Mesenchymal stem cell (in vitro differentiated cells and primary cell): ENCODE measurements at regions not wholly inside any gene's neighbourhood (a gene's known extent, or its start where the extent isn't known, plus 50 kb on each side); places are given as distances from the start of the nearest gene placed in this dataset.

Source experiments
- DNase-seq: peaks from one replicate; pipeline ENCODE4 v3.0.0-alpha.2; 2013
- H2AFZ ChIP-seq: one replicate; pipeline ENCODE4 v1.6.1; 2013; ENCODE audit warnings: low read depth, mild to moderate bottlenecking, control low read depth, inconsistent platforms, low read length, moderate library complexity
- H2AK5ac ChIP-seq: 2 replicates; pipeline ENCODE4 v1.6.1; 2013; ENCODE audit warnings: low read length, moderate library complexity, mild to moderate bottlenecking, inconsistent platforms; ENCODE audit not compliant: severe bottlenecking
- H2BK120ac ChIP-seq: one replicate; pipeline ENCODE4 v1.6.1; 2013; ENCODE audit warnings: low read depth, mild to moderate bottlenecking, inconsistent platforms, low read length, moderate library complexity
- H2BK12ac ChIP-seq, 2 experiments: one replicate each; pipeline ENCODE4 v1.6.1; 2013; ENCODE audit warnings: inconsistent platforms in 2 of 2, low read length in 2 of 2, mild to moderate bottlenecking in 2 of 2, moderate library complexity in 2 of 2, control low read depth in 1 of 2
- H2BK15ac ChIP-seq: one replicate; pipeline ENCODE4 v1.6.1; 2013; ENCODE audit warnings: mild to moderate bottlenecking, low read depth, inconsistent platforms; ENCODE audit not compliant: poor library complexity, severe bottlenecking
- H2BK5ac ChIP-seq: 2 replicates; pipeline ENCODE4 v1.6.1; 2013; ENCODE audit warnings: low read depth, mild to moderate bottlenecking, low read length, control low read depth, inconsistent platforms; ENCODE audit not compliant: poor library complexity, severe bottlenecking
- H3K14ac ChIP-seq, 2 experiments: one replicate each; pipeline ENCODE4 v1.6.1; 2013; ENCODE audit warnings: inconsistent platforms in 2 of 2, low read length in 2 of 2, control low read depth in 1 of 2, mild to moderate bottlenecking in 1 of 2, moderate library complexity in 1 of 2
- H3K18ac ChIP-seq, 2 experiments: one replicate each; pipeline ENCODE4 v1.6.1; 2013; ENCODE audit warnings: inconsistent platforms in 2 of 2, low read length in 2 of 2, control low read depth in 1 of 2, low read depth in 1 of 2, mild to moderate bottlenecking in 1 of 2
- H3K23ac ChIP-seq, 2 experiments: one replicate each; pipeline ENCODE4 v1.6.1; 2013; ENCODE audit warnings: inconsistent platforms in 2 of 2, low read length in 2 of 2, mild to moderate bottlenecking in 2 of 2, moderate library complexity in 2 of 2, control low read depth in 1 of 2
- H3K27ac ChIP-seq: 2 replicates; pipeline ENCODE4 v1.5.1; 2013; ENCODE audit warnings: mild to moderate bottlenecking, moderate library complexity, low read length, control low read depth, inconsistent platforms; ENCODE audit not compliant: poor library complexity, severe bottlenecking
- H3K27me3 ChIP-seq, 2 experiments: 2 replicates each; pipeline versions ENCODE4 v1.6.1 to v1.7.0; 2013; ENCODE audit warnings: low read length in 2 of 2, mild to moderate bottlenecking in 2 of 2, moderate library complexity in 2 of 2, control low read depth in 1 of 2, inconsistent platforms in 1 of 2; ENCODE audit not compliant: control insufficient read depth in 1 of 2, insufficient read depth in 1 of 2
- H3K36me3 ChIP-seq, 2 experiments: 2 replicates each; pipeline versions ENCODE4 v1.6.1 to v1.7.0; 2013; ENCODE audit warnings: low read length in 2 of 2, control low read depth in 1 of 2, inconsistent platforms in 1 of 2, low read depth in 1 of 2, mild to moderate bottlenecking in 1 of 2; ENCODE audit not compliant: insufficient read depth in 2 of 2, control insufficient read depth in 1 of 2
- H3K4ac ChIP-seq, 2 experiments: one replicate each; pipeline ENCODE4 v1.6.1; 2013; ENCODE audit warnings: inconsistent platforms in 2 of 2, low read length in 2 of 2, mild to moderate bottlenecking in 2 of 2, moderate library complexity in 2 of 2, control low read depth in 1 of 2, low read depth in 1 of 2
- H3K4me1 ChIP-seq: 2 replicates; pipeline ENCODE4 v1.6.1; 2013; ENCODE audit warnings: low read depth, low read length, control low read depth; ENCODE audit not compliant: control insufficient read depth, insufficient read depth
- H3K4me2 ChIP-seq: 2 replicates; pipeline ENCODE4 v1.6.1; 2013; ENCODE audit warnings: low read length, mild to moderate bottlenecking, inconsistent platforms; ENCODE audit not compliant: poor library complexity, severe bottlenecking
- H3K4me3 ChIP-seq, 2 experiments: 2 replicates each; pipeline versions ENCODE4 v1.5.1 to v1.7.0; 2013; ENCODE audit warnings: low read length in 2 of 2, mild to moderate bottlenecking in 2 of 2, control low read depth in 1 of 2, low read depth in 1 of 2; ENCODE audit not compliant: insufficient read depth in 1 of 2
- H3K79me1 ChIP-seq: replicated peaks from 2 replicates; pipeline ENCODE4 v1.6.1; 2013; ENCODE audit warnings: mild to moderate bottlenecking, control low read depth, low read length, inconsistent platforms; ENCODE audit not compliant: poor library complexity, severe bottlenecking
- H3K9ac ChIP-seq: 2 replicates; pipeline ENCODE4 v1.7.0; 2013; ENCODE audit warnings: mild to moderate bottlenecking, low read length, moderate library complexity
- H3K9me3 ChIP-seq: 2 replicates; pipeline ENCODE4 v1.7.0; 2013; ENCODE audit warnings: mild to moderate bottlenecking, low read length; ENCODE audit not compliant: control insufficient read depth
- H4K8ac ChIP-seq: one replicate; pipeline ENCODE4 v1.6.1; 2013; ENCODE audit warnings: inconsistent platforms, mild to moderate bottlenecking, low read length, moderate library complexity
- H4K91ac ChIP-seq: one replicate; pipeline ENCODE4 v1.6.1; 2013; ENCODE audit warnings: mild to moderate bottlenecking, low read length, inconsistent platforms
- WGBS: methylation state at CpG from one replicate; pipeline ENCODE4 v1.1.7; 2013; ENCODE audit warnings: mixed read lengths; 5-methylcytosine and 5-hydroxymethylcytosine counted together

- Histone ChIP-seq H3K27ac (no peak overlapping the region), H2BK5ac (no peak overlapping the region), H3K9me3 (peaks cover 3% of the 10 kb centered on the region), H2AFZ (no peak overlapping the region), H2BK15ac (no peak overlapping the region), H4K8ac (peak overlapping the region; percentile 60), H2AK5ac (no peak overlapping the region), H3K18ac (no peak overlapping the region), H3K23ac (no peak overlapping the region), H3K79me1 (no peaks in the 10 kb centered on the region), H3K4me3 (no peak overlapping the region), H3K4me2 (no peak overlapping the region), H3K36me3 (no peaks in the 10 kb centered on the region), H2BK120ac (no peak overlapping the region), H3K4me1 (no peaks in the 10 kb centered on the region), H3K4ac (no peak overlapping the region), H3K14ac (no peak overlapping the region), H3K27me3 (no peaks in the 10 kb centered on the region), H3K9ac (no peak overlapping the region), H4K91ac (no peak overlapping the region), H2BK12ac (no peak overlapping the region)
- WGBS: 96% methylated on average over 4 of the region's 4 CpGs
- no peak for DNase-seq
Measured at GRCh38 chr21:35178098-35178497, 129.0 kb upstream of the RUNX1 start.

DNA sequence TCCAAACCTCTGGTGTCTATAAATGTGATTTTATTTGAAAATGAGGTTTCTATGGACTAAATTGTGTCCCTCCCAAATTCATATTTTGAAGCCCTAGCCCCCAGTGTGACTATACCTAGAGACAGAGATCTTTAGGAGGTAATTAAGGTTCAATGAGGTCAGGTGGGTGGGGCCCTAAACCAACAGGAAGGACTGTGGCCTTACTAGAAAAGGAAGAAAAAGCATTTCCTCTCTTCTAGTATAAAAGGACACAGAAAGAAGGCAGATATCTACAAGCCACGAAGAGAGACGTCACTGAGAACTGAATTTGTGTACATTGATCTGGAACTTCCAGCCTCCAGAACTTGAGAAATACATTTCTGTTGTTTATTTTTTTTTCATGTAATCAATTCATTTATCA, 123.1 kb upstream of the RUNX1 start:
- Histone ChIP-seq H3K9me3 (peaks cover 3% of the 10 kb centered on the region), H4K91ac (no peak overlapping the region), H3K14ac (no peak overlapping the region), H3K27ac (no peak overlapping the region), H2BK5ac (no peak overlapping the region), H2BK12ac (no peak overlapping the region), H3K23ac (no peak overlapping the region), H2BK15ac (no peak overlapping the region), H3K4me2 (no peak overlapping the region), H3K79me1 (no peaks in the 10 kb centered on the region), H2BK120ac (no peak overlapping the region), H3K9ac (no peak overlapping the region), H3K4me1 (no peaks in the 10 kb centered on the region), H3K4ac (no peak overlapping the region), H2AK5ac (no peak overlapping the region), H3K36me3 (no peaks in the 10 kb centered on the region), H3K27me3 (no peaks in the 10 kb centered on the region), H4K8ac (no peak overlapping the region), H3K4me3 (no peak overlapping the region), H2AFZ (no peak overlapping the region), H3K18ac (peak overlapping the region in 1 of 2 experiments; percentile 40)
- DNase-seq: no peak
- WGBS: no CpG with 5 or more reads among the region's 2 CpGs

DNA sequence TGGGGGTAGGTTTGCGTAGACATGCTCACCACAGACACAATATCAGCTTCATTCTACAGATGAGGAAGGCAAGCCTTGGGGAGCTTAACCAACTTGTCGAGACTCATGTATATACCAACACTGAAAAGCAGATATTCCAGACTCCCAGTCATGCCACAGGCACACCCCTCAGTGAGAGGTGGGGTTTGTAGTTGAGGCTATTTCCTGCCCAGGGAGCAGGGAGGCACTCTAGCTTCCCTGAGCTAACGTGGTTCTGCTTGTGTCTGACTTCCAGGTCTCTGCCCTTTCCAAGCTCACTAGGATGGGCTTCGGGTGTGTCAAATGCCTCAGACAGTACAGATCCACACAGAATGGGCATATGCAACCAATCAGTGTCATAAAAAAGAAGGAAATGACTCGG, 122.3 kb upstream of the RUNX1 start:
- no peak overlapping the region for H3K27ac ChIP-seq
- no peaks in the 10 kb centered on the region for H3K27me3 ChIP-seq
- no peak overlapping the region for H4K91ac ChIP-seq
- no peak overlapping the region for H3K4me2 ChIP-seq
- H2AFZ ChIP-seq: no peak overlapping the region
- H2BK12ac ChIP-seq: no peak overlapping the region
- H2AK5ac ChIP-seq: no peak overlapping the region
- no peak overlapping the region for H3K18ac ChIP-seq
- no peak overlapping the region for H3K4me3 ChIP-seq
- H2BK5ac ChIP-seq: no peak overlapping the region
- H4K8ac ChIP-seq: no peak overlapping the region
- no peak overlapping the region for H2BK15ac ChIP-seq
- no peak overlapping the region for H2BK120ac ChIP-seq
- no peaks in the 10 kb centered on the region for H3K79me1 ChIP-seq
- DNase-seq: no peak
- H3K4ac ChIP-seq: no peak overlapping the region
- no peak overlapping the region for H3K9ac ChIP-seq
- H3K36me3 ChIP-seq: no peaks in the 10 kb centered on the region
- H3K14ac ChIP-seq: no peak overlapping the region
- WGBS: 63% methylated on average over 4 of the region's 5 CpGs
- H3K9me3 ChIP-seq: peaks cover 3% of the 10 kb centered on the region
- H3K23ac ChIP-seq: no peak overlapping the region
- H3K4me1 ChIP-seq: no peaks in the 10 kb centered on the region

- H4K91ac ChIP-seq: no peak overlapping the region
- no peak overlapping the region for H3K9ac ChIP-seq
- H2BK15ac ChIP-seq: no peak overlapping the region
- H3K79me1 ChIP-seq: no peaks in the 10 kb centered on the region
- no peak overlapping the region for H2BK5ac ChIP-seq
- DNase-seq: no peak
- H2BK120ac ChIP-seq: no peak overlapping the region
- no peak overlapping the region for H3K4ac ChIP-seq
- 96% methylated on average over 2 of the region's 4 CpGs for WGBS
- H3K27ac ChIP-seq: no peak overlapping the region
- no peaks in the 10 kb centered on the region for H3K27me3 ChIP-seq
- no peak overlapping the region for H4K8ac ChIP-seq
- no peak overlapping the region for H3K4me2 ChIP-seq
- peaks cover 3% of the 10 kb centered on the region for H3K9me3 ChIP-seq
- H3K36me3 ChIP-seq: no peaks in the 10 kb centered on the region
- H3K4me3 ChIP-seq: no peak overlapping the region
- no peak overlapping the region for H3K18ac ChIP-seq
- no peaks in the 10 kb centered on the region for H3K4me1 ChIP-seq
- H3K23ac ChIP-seq: no peak overlapping the region
- no peak overlapping the region for H3K14ac ChIP-seq
- no peak overlapping the region for H2AK5ac ChIP-seq
- H2AFZ ChIP-seq: no peak overlapping the region
- H2BK12ac ChIP-seq: no peak overlapping the region
Measured at GRCh38 chr21:35170818-35171217, 121.7 kb upstream of the RUNX1 start.
